ENCODE measurements at regions not wholly inside any gene's neighbourhood (a gene's known extent, or its start where the extent isn't known, plus 50 kb on each side); places are given as distances from the start of the nearest gene placed in this dataset.

DNA sequence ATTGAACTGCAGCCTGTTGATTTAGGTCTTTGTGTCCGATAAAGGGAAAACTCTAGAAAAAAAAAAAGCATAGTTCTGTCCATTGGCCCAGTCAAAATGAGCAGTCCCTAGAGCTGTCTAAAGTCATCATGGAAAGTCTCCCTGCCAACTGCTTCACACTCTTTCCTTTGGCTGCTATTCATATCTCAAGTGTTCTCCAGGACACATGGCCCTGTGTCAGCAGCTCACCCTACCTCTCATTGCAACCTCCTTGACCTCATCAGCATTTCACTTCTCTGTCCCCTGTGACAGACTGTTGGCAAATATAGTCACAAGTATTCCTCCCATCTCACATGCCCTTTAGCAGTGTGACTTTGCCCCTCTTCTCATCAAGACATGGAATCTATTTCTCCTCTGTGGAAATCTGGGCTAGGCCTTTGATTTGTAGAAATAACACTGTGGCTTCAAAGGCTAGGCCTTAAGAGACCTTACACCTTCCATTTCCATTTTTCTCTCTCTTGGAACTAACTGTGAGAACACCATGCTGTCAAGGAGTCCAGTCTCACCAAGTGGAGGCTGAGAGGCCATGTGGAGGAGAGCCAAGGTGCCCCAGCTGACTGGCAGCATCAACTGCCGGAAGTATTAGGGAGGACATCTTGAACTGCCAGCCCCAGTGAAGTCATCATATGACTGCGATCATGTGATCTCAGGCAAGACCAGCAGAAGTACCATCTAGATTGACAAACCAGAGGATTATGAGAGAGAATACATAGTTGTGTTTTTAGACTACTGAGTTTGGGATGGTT is 149.4 kb upstream of the TARS1 start:
- DNase-seq (ENCODE audit: missing footprints): no peak
- intact Hi-C loops (cut with DNase I): no loop called here
- ATAC-seq: peak; percentile 95

DNA sequence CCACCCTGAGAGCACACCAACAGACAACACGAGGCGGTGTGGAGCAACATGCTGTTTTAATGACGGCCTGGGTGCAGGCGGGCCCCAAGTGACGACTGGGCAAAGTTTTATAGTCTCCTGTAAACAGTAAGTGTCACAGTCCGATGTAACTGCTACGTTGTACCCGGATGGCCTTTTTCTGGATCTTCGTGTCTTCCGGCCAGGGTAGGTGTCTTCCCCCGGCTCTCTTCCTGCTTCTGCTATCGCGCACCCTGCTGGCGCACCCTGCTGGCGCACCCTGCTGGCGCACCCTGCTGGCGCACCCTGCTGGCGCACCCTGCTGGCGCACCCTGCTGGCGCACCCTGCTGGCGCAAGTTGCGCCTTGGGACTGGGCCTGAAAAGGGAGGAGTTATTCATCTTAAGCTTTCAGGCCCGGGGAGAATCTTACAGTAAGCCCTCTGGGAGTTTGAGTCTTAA is 143.0 kb upstream of the TARS1 start:
- intact Hi-C loops (cut with DNase I): loop anchor here (2.0 to 5.0 kb wide), 2 partner anchors 73 to 585 kb away; partner anchors contain the start of gene NPR3
- no peak for ATAC-seq
- DNase-seq (ENCODE audit: missing footprints): peak; percentile 61

DNA sequence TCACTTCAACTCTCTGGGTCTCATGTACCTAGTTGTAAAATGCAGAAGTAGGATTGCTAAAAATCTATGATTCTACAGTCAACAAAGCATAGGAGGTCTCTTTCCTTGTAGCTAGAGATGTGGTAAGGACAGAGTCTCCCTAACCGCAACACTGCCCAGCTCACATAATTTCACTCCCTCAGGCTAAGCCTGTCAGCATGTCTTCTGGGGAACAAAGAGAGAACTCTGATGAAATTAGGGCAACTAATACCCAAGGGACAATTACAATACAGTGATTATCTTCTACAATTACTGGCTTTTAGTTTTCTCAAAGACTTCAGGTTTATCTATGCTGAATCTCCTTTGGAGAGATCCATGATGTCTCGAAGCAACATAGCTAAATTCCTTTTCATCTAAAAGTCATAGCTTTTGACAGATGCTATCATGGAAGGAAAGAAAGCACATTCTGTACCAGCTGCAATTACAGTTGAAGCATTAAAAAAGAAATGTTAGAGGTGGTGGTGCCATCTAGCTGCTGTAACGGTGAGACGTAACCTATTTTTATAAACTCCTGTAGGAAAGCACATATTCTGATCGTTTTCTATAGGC is 141.1 kb upstream of the TARS1 start:
- DNase-seq (ENCODE audit: missing footprints): no peak
- intact Hi-C loops (cut with DNase I): loop anchor here (2.0 to 5.0 kb wide), 2 partner anchors 71 to 587 kb away; partner anchors contain the start of gene NPR3

DNA sequence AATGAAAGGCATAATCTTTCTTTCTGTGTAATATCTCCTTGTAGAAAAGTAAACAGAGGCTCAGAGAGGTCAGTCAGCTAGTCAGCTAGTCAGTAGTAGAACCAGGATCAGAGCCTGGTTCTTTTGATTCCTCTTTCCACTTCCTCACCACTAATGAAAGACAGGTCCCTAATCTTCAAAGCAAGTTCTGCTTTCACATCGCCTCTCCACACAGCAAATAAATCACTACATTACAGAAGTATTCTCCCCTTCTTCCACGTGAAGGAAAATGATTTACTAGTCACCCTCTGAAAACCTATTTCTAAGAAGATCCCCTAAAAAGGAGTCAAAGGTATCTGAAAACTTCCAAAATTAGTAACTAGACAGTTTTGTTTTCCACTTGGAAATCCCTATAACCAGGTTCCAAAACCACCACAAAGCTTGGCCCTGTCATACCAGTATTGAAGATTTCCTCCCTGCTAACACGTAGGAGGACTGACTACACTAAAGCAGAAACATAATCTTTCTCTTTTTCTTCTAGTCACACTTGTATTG is 140.5 kb upstream of the TARS1 start:
- DNase-seq (ENCODE audit: missing footprints) (no peak), ATAC-seq (peak; percentile 42)
- intact Hi-C loops (cut with DNase I): no loop called here

More for the DNA sequence above, 141.1 kb upstream of the TARS1 start:
- ATAC-seq: peak; percentile 86

DNA sequence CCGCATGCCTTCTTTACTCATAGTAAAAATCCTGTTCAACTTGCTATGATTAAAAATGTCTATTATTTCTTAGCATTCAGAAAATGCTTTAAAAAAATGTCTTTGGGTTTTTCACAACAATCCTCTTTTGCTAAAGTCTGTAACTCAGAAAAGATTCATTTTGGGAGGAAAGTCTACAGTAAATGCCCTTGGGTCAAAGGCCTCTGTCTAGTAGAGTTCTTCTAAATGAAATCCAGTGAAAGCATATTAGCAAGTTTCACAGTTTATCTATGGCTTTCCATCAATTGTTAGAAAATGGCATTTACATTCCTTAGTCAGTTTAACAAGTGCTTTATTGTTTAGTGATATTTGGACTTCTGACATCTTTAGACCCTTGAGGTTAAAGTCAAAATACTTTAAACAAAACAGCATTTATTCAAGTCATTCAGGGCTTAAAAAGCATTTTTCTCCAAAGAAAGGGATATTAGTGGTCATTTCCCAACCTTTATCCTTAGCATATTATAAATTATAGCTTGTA is 137.1 kb upstream of the TARS1 start:
- ATAC-seq (no peak), DNase-seq (ENCODE audit: missing footprints) (no peak)
- intact Hi-C loops (cut with DNase I): no loop called here

DNA sequence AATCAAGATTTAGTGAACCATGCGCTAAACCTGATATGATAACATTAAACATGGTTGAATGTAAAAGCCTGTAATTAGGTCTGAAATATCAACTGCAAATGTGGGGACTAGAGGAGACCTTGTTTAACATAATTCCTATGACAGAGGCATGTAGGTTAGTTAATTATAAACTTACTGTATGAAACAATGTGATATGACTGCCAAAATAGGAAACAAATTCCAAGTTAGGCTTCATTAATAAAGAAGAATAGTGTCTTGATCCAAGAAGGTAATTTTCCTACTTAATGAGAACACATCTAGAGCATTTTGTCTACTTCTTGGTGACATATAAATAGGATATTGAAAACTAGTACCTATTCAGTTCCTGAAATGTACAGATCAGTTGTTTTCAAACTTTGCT is 136.2 kb upstream of the TARS1 start:
- intact Hi-C loops (cut with DNase I): no loop called here
- DNase-seq (ENCODE audit: missing footprints) (no peak), ATAC-seq (no peak)

DNA sequence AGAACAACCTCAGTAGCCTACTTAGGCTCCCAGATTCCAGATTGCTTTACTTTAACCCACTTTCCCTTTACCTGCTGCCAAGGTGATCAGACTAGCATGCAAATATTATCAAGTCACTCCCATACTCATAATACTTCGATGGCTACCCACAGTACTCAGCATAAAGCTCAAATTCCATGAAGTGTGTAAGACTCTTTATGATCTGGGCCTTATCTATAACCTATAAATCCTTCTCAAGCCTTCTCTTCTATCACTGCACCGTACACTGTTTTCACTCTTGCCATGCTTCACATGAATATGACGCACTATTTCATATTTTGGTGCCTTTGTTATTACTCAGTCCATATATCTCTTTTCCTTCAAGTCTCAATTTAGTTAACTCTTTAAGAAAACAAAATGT is 135.2 kb upstream of the TARS1 start:
- DNase-seq (ENCODE audit: missing footprints): no peak
- intact Hi-C loops (cut with DNase I): no loop called here
- ATAC-seq: no peak

DNA sequence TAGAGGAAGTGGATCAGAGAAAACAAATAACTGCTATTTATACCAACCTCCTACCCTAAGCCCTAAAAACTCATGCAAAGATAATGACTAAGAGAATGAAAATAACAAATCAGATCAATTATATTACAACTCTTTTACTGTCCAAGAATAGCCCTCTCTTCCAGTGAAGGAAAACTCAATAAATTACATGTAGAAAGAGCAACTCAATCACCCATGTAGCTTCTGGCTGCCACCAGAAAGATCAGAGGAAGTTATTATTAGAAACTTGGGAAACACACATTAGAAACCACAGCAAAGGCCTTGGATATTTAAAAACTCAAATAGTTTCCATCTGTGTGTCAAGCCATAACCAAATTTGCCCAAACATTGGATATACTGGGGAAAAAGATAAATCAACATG is 134.0 kb upstream of the TARS1 start:
- intact Hi-C loops (cut with DNase I): no loop called here
- ATAC-seq (no peak), DNase-seq (ENCODE audit: missing footprints) (no peak)

DNA sequence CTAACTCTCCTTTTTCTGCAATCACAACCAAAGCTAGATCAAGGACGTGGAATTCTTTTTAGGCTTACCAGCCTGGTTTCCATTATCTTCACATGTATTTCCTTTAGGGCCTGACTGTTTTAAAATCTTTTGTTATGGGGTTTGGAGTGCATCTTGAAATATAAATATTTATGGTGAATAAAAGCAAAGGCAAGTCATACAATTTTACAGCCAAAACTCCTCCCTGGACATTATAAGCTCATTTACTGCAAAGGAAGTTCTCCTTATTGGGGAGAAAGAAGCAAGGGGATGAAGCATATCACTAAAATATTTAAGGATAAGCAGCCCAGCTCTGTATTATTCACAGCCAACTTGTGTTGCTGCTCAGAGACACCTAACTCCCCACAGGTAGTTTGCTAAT is 132.2 kb upstream of the TARS1 start:
- intact Hi-C loops (cut with DNase I): no loop called here
- DNase-seq (ENCODE audit: missing footprints) (no peak), ATAC-seq (no peak)

DNA sequence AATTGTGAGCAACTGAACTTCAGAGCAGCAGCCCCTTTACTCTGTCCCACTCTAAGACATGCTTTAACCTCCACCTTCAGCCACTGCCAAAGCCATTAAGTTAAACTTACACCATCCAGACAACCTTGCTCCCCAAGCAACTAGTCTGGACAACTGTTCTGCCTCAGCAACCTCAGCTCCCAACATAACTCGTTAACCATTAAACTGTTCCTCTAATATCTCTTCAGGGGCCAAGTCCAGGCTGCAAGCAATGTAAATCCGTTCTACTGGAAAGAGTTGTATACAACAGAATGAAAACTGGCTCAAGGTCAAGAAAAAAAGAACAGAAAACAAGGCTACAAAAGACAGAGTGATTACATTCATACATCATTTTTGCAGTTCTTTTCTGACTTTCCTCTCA is 131.7 kb upstream of the TARS1 start:
- intact Hi-C loops (cut with DNase I): no loop called here
- DNase-seq (ENCODE audit: missing footprints) (no peak), ATAC-seq (no peak)

DNA sequence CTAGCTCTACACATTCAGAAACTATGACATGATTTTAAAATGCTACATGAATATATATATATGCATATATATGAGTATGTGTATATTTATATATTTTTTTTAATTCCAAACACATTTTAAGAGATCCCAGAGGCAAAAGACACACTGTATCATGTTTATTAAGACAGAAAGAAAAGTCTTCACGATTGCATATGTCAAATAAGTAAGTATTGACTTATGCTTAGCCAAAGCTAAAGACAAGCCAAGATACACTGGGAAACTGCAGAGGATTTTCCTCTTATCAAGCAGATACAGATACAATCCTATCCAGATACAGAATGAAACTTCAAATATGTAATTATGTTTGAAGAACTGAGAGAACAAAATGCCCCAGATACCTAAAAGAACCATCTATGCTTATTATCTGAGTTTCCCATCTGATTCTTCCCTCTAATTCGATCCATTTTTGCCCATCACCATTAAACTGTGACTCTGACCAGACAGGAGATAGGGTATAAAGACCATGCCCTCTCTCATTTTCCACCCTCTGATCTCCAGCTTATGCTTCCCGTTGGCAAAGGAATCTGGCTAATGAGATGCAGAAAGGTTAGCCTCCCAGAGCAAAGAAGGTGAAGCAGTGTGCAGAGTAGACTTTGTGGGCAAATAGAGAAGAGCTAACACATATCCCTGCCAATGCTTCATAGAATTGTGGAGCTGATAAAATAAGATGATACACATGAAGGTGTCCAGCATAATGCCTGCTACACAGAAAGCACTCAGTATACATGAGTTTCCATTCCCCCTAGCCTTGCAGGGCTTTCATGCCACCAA is 131.0 kb upstream of the TARS1 start:
- no peak for ATAC-seq
- intact Hi-C loops (cut with DNase I): no loop called here
- DNase-seq (ENCODE audit: missing footprints): no peak

DNA sequence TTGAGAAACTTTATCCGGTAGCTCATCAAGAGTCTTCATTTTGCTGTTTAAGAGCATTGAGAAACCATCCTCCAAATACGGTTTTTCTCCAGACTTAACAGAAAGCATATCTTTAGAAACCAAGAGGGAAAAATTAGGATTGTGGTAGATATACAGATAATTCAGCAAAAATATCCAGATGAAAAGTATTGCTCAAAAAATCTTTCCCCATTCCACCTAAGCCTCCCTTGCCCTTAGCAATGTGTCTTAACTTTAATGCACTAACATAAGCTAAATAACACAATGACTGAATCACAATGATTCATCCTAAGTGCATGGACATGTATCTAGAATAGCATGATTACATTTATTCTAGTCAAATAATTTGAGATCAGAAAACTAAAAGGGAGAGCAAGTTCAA is 130.3 kb upstream of the TARS1 start:
- ATAC-seq (no peak), DNase-seq (ENCODE audit: missing footprints) (no peak)
- intact Hi-C loops (cut with DNase I): no loop called here

DNA sequence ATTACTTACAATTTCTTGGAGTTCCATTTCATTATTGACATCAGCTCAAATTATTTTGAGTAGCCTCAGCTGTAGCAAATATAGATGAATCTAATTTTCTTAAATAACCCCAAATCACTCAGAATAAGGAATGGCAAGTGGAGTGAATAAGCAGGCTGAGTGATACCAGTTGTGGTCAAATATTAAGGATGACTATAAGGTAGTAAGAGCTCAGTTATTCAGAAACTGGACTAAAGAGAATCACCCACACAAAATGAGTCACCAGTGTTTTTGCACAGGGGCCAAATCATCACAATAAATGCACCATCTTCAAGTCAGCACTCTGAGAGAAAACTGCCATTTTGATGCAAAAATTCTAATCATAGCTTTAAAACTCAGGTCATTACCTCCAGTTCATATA is 128.9 kb upstream of the TARS1 start:
- intact Hi-C loops (cut with DNase I): no loop called here
- ATAC-seq: no peak
- DNase-seq (ENCODE audit: missing footprints): no peak

DNA sequence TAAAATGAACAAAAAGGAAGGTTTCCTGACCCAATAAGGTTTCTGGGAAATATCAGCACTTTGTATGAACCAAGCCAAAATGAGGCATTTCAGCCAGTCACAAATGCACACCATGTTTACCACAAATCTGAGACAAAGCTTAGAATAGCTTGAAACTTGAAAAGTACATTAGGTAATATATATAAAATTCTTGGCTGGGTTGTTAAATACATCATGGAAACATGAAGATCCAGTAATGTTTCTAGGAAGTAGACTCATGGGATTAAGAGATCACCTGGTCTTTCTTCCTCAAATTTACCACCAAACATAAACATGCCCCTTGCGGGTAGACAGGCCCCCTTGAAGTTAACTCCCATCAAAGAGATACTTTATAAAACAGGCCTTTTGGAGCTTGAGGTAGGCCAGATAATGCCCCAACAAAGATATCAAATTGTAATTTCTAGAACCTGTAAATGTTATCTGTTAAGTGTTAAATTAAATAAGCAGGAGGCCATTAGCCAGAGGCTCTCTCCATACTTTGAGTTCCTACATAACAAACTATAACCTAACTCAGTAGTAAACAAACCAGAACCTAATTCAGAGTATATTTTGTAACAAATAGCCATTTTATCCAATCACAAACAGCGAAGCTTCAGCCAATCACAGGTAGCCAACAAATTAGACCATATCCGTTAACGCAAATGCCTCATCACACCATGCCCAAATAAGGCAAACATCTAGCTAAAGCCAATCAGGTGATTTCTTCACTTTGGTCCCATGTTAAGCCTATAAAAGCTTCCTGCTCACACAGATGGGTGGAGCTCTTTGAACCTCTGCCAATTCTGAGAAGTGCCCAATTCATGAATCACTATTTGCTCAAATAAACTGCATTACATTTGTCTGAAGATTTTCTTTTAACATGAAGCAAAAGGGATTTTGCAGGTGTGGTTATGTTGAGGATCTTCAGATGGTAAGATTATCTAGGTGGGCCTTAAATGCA is 127.9 kb upstream of the TARS1 start:
- DNase-seq (ENCODE audit: missing footprints) (no peak), ATAC-seq (no peak)
- intact Hi-C loops (cut with DNase I): no loop called here

DNA sequence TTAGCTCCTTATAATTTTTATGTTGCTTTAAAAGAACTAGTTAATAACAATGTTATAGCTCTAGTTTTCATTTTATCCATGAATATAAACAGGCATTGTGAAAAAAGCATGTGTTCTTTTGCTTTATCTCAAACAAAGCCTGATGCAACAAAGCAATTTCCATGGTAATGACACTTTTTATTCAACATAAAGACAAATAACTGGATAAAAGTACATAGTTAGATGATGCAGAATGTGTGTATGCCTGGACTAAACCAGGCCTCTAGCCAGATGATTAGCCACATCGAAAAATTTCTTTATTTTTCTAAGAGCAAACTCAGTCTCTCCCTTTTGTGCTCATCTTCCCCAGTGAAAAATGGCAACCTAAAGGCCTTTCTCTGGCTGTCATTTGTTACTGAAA is 125.6 kb upstream of the TARS1 start:
- DNase-seq (ENCODE audit: missing footprints): no peak
- intact Hi-C loops (cut with DNase I): no loop called here
- no peak for ATAC-seq

DNA sequence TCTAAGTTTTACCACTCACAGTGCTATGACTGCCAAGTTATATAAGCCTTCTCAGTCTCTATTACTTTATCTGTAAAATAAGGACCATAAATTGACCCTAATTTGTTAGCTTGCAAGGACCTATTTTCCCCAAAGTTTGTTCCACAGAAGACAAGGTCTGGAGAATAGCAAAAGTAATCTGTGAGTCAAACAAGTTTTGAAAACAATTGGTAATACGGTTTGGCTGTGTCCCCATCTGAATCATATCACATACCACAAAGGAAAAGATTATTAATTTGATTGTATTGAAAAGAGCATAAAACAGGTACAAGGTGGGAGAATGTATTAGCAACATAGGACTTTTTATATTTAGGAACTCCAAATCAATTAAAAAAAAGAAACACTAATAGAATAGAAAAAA is 124.0 kb upstream of the TARS1 start:
- ATAC-seq: no peak
- intact Hi-C loops (cut with DNase I): no loop called here
- no peak for DNase-seq (ENCODE audit: missing footprints)

DNA sequence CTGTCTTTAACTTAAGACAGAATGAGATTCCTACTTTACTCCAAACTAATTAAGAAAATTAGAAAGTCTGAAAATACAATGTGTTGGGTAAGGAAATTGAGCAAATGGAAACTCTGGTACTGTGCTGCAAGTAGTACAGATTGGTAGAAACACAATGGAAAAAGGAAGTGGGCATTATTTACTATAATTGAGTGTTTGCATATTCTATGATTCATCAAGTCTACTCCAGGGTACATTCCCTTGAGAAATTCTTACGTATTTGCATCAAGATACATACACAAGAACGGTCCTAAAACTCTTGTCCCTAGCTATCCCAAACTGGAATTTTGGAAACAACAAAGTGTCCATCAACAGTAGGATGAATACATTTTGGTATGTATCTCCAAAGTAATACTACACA is 123.5 kb upstream of the TARS1 start:
- intact Hi-C loops (cut with DNase I): no loop called here
- DNase-seq (ENCODE audit: missing footprints) (no peak), ATAC-seq (no peak)

DNA sequence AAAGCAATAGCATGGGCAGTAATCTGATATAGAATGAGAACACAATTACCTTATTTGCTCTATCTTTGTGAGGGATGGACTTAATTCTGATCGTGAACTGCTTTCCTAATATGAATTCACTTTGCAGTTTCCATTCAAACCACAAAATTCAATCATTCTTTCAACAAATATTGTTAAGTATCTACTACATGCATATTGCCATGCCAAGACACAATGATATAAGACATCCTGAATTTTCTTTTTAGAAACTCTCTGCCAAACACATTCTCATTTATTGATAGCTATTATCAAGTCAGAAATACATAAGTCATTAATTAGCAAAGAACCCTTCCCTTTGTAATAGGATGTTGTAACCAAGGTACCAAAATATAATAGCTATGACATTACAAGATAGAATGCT is 121.6 kb upstream of the TARS1 start:
- intact Hi-C loops (cut with DNase I): no loop called here
- no peak for DNase-seq (ENCODE audit: missing footprints)
- ATAC-seq: no peak

Measured in Right ventricle myocardium inferior (tissue), 1 donor.